ENCODE measurements at regions not wholly inside any gene's neighbourhood (a gene's known extent, or its start where the extent isn't known, plus 50 kb on each side); places are given as distances from the start of the nearest gene placed in this dataset.
"Not testable (repeated sequence)": the region's sequence is repeated elsewhere in the genome, so short reads cannot be mapped to it uniquely, and the experiment has no call there.

DNA sequence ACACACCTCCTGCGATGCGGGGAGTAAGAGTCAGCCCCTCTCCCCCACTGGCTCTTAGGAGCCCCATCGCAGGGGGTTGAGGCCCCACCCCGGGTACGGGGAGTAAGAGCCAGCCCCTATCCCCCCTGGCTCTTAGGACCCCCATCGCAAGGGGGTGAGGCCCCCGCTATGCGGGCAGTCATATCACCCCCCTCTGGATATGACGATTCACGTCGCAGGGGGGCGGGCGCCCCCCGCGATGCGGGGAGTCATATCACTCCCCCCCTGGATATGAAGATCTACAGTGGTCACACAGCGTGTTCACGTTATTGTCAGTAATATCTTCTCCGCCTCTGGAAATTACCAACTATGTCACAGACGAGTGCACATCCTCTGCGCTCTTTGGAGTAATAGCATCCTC, 61.1 kb downstream of the DEFB131A start:
- not testable (repeated sequence) for FAIRE-seq; DNase-seq (ENCODE audit: insufficient read length)

- not testable (repeated sequence) for FAIRE-seq; DNase-seq (ENCODE audit: insufficient read length)
Measured at GRCh38 chr4:9506672-9507071, 62.5 kb downstream of the DEFB131A start.

- DNase-seq (ENCODE audit: insufficient read length); FAIRE-seq: not testable (repeated sequence)
Measured at GRCh38 chr4:9512941-9513340, 68.7 kb downstream of the DEFB131A start.

GRCh38 chr4:9519631-9520030, 75.4 kb downstream of the DEFB131A start:
- not testable (repeated sequence) for DNase-seq (ENCODE audit: insufficient read length); FAIRE-seq

DNA sequence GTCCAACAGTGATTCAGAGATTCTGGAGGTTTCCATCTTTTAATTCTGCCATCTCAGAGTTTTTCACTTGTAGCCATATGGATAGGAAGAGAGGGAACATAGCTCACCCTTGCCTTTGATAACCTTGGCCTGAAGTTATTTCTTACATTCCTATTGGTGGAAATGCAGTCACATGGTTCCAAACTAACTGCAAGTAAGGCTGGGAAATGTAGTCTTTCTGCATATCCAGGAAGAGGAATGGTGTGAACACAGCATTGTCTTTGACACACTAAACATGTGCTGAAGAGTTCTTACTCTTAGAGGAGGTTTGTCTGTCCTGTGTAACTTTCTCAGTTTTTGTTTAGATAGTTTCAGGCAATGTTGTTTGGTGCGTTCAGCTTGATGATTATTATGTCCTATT, 78.7 kb downstream of the DEFB131A start:
- not testable (repeated sequence) for DNase-seq (ENCODE audit: insufficient read length); FAIRE-seq

DNA sequence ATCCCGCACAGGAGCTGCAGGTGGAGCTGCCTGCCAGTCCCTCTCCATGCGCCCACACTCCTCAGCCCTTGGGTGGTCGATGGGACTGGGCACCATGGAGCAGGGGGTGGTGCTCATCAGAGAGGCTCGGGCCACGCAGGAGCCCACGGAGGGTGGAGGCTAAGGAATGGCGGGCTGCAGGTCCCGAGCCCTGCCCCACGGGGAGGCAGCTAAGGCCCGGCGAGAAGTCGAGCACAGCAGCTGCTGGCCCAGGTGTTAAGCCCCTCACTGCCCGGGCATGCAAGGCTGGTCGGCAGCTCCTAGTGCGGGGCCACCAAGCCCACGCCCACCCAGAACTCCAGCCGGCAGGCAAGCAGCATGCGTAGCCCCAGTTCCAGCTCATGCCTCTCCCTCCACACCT, 80.2 kb downstream of the DEFB131A start:
- FAIRE-seq; DNase-seq (ENCODE audit: insufficient read length): not testable (repeated sequence)

DNA sequence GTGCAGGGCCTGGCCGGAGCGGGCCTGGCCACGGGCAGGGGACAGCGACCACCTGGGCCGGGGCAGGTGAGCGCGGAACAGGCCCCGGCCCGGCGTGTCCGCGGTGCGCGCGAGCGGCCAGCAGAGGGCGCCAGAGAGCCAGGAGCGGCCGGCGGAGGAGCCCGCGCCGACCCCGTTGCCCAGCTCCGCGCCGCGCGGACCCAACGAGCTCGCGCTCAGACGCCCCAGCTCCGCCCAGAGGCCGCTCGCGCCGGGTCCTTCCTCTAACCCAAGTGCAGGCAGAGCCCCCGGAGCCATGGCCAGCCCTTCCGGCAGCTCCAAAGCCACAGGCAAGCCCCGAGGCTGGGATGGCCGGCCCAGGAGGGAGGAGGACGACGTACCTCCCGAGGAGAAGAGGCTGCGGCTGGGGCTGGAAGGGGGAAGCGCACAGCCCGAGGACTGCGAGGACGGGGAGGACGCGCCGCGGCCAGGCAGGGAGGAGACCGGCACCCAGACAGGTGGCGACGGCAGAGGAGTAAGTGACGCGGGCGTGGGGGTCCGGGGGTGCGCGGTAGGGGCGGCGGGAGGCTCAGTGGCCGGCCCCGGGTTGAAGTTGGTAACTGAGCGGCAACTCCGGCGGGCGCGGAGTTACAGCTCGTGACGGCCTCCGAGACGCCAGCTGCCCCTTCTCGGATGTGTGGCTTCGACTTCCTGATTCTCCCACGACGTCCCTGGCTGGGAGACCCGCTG, 88.1 kb downstream of the DEFB131A start:
- peak; percentile 14 for FAIRE-seq
- peak; percentile 66 for DNase-seq (ENCODE audit: insufficient read length)

GRCh38 chr4:9532863-9533192, 88.6 kb downstream of the DEFB131A start:
- not testable (repeated sequence) for DNase-seq (ENCODE audit: insufficient read length); FAIRE-seq

DNA sequence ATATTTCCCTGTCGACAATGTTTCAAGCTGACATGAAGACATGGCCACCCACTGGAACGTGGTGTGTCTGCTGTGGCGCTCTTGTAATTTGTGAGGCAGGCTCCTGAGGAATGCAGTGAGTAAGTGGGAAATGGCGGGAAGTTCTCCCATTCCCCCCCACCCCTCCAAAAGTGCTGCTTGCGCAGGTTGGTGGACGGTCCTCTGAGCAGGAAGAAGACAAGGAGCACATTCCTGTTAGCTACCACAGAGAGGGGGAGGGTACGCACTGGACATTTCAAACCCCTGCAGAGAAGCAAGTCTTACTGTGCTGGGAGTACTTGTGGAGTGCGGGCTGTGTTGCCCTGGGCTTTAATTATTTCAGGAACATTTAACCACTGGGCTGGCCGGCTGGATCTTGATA, 92.9 kb downstream of the DEFB131A start:
- not testable (repeated sequence) for FAIRE-seq; DNase-seq (ENCODE audit: insufficient read length)

DNA sequence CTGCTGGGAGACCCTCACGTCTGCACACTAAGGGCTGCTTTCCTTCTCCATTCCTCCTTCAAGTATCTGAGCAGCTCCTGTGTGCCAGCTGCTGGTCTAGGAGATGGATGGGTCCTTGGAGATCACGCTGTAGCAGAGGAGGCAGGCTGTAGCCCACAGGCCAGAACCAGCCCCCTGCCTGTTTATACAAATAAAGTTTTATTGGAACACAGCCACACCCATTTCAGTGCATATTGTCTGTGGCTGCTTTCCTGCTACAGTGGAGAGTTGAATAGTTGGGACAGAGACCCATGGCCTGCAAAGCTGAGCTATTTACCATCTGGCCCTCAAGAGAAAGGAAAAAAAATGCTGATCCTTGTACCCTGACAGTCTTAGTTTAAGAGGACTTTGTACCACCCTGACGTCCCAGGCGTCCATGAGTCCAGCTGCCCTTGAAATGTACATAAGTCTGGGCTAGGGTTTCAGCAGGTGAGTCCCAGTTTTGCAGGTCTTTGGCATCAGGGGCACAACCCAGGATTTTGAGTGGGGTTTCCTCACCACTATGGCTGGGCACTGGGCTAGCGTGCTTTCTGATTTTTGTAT, 95.8 kb downstream of the DEFB131A start:
- not testable (repeated sequence) for FAIRE-seq

DNA sequence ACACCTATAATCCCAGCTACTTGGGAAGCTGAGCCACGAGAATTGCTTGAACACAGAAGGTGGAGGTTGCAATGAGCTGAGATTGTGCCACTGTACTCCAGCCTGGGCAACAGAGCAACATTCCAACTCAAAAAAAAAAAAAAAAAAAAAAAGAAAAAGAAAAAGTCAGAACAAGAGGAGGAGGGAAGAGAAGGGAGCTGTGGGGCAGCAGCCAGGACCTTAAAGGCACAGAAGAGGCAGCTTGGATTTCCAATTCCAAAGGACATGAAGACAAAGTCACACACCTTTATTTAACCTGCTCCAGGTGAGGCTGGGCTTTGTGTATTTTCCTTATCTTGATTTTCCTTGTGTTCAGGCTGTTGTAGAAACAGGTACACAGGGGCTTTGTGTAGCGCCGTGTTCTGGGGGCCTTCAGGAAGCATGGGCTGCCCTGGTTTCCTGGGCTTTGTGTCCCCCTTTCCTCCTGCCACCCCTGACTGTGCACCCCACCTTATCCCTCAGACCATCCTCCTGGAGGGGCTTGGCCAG, 97.2 kb downstream of the DEFB131A start:
- not testable (repeated sequence) for FAIRE-seq; DNase-seq (ENCODE audit: insufficient read length)

More for the DNA sequence above, 95.8 kb downstream of the DEFB131A start:
- DNase-seq (ENCODE audit: insufficient read length) = not testable (repeated sequence)

- FAIRE-seq; DNase-seq (ENCODE audit: insufficient read length): not testable (repeated sequence)
Measured at GRCh38 chr4:9544851-9545250, 100.6 kb downstream of the DEFB131A start.

GRCh38 chr4:9547470-9547869, 103.3 kb downstream of the DEFB131A start:
- DNase-seq (ENCODE audit: insufficient read length); FAIRE-seq: not testable (repeated sequence)

DNA sequence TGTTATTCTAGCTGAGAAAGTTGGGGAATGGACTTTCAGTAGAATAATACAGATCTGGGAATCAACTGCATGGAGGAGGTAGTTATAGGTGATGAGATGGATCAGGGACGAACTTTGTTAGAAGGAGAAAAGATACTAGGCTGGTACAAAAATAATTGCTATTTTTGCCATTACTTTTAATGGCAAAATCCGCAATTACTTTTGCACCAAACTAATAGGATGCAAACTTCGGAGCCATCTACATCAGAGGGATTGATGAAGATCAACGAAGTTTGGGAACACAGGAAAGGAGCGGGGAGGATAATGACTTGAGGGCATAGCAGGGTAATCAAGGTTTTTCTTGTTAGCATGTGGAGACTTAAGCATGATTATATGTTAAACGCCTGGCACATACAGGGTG, 111.9 kb downstream of the DEFB131A start:
- FAIRE-seq; DNase-seq (ENCODE audit: insufficient read length): not testable (repeated sequence)

DNA sequence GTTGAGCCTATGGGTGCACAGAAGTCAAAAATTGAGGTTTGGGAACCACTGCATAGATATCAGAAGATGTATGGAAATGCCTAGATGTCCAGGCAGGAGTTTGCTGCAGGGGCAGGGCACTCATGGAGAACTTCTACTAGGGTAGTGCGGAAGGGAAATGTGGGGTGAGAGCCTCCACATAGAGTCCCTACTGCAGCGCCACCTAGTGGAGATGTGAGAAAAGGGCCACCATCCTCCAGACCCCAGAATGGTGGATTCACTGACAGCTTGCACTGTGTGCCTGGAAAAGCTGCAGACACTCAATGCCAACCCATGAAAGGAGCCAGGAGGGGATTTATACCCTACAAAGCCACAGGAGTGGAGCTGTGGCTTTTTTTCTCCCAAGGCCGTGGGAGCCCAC, 133.7 kb downstream of the DEFB131A start:
- not testable (repeated sequence) for FAIRE-seq; DNase-seq (ENCODE audit: insufficient read length)

DNA sequence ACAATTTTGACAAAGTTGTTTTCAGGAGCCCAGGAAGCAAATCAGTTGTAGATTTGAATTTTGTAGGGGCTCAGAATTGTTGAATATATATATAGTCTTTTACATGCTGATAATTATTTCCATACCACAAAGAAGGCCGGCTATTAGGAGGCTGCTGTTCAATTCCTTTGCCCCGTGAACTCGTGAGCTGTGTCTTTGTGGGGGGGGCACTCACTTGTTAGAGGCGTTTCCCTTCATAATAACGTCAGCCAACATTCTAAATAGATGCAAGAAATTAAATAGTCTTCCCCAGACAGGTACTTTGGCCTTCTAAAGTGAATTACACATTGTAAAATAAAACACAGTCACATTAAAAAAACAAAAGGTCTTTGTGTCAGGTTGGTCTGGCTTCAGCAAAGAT, 138.7 kb downstream of the DEFB131A start:
- not testable (repeated sequence) for FAIRE-seq; DNase-seq (ENCODE audit: insufficient read length)

Measured in GM12892 (cell line).